AG09309 (cell line): ENCODE measurements at regions not wholly inside any gene's neighbourhood (a gene's known extent, or its start where the extent isn't known, plus 50 kb on each side); places are given as distances from the start of the nearest gene placed in this dataset.
"Not testable (repeated sequence)": the region's sequence is repeated elsewhere in the genome, so short reads cannot be mapped to it uniquely, and the experiment has no call there.

Experiments used
- DNase-seq: peaks from one replicate; pipeline ENCODE4 v3.0.0-alpha.2; 2010; ENCODE audit warnings: low read depth
- H3K4me3 ChIP-seq: 2 replicates; pipeline ENCODE4 v1.5.1; 2011; ENCODE audit warnings: mild to moderate bottlenecking, low read depth, low read length, moderate library complexity; ENCODE audit not compliant: control insufficient read depth
- CTCF ChIP-seq: IDR thresholded peaks from 2 replicates; pipeline ENCODE4 v1.5.1; 2011; ENCODE audit warnings: mild to moderate bottlenecking, low read depth, low read length, inconsistent platforms; ENCODE audit not compliant: insufficient read depth, control insufficient read depth; ENCODE audit errors: missing control alignments

- DNase-seq, result no peak
- no peak for TF ChIP-seq CTCF
Measured at GRCh38 chr2:224175538-224175937, 136.5 kb upstream of the SERPINE2 start.

GRCh38 chr2:224174990-224175389 lies 135.9 kb upstream of the SERPINE2 start:
- no peak for DNase-seq
- H3K4me3 ChIP-seq, result no peak overlapping the region
- no peak for TF ChIP-seq CTCF

More at GRCh38 chr2:224175538-224175937, 136.5 kb upstream of the SERPINE2 start:
- H3K4me3 ChIP-seq, result no peak overlapping the region

- H3K4me3 ChIP-seq, result no peak overlapping the region
- DNase-seq, result no peak
- no peak for TF ChIP-seq CTCF
Measured at GRCh38 chr2:224174521-224174920, 135.4 kb upstream of the SERPINE2 start.

GRCh38 chr2:224173933-224174332 lies 134.8 kb upstream of the SERPINE2 start:
- DNase-seq, result no peak
- TF ChIP-seq CTCF, result no peak
- no peak overlapping the region for H3K4me3 ChIP-seq

GRCh38 chr2:224173210-224173609 lies 134.1 kb upstream of the SERPINE2 start:
- no peak for DNase-seq
- no peak for TF ChIP-seq CTCF
- H3K4me3 ChIP-seq, result no peak overlapping the region

- DNase-seq, result no peak
- no peak overlapping the region for H3K4me3 ChIP-seq
- no peak for TF ChIP-seq CTCF
Measured at GRCh38 chr2:224171226-224171625, 132.1 kb upstream of the SERPINE2 start.

- TF ChIP-seq CTCF, result no peak
- no peak for DNase-seq
- H3K4me3 ChIP-seq, result no peak overlapping the region
Measured at GRCh38 chr2:224169847-224170246, 130.8 kb upstream of the SERPINE2 start.

GRCh38 chr2:224167781-224168180 lies 128.7 kb upstream of the SERPINE2 start:
- H3K4me3 ChIP-seq, DNase-seq: not testable (repeated sequence)
